Gastrocnemius medialis (tissue), 4 donors: ENCODE measurements at regions not wholly inside any gene's neighbourhood (a gene's known extent, or its start where the extent isn't known, plus 50 kb on each side); places are given as distances from the start of the nearest gene placed in this dataset.

ENCODE experiments used
- ATAC-seq, 2 donors: fragments of 150-250 bp; one replicate each; pipeline ENCODE4 v1.9.1; 2016
- DNase-seq, 2 donors: peaks; one replicate each; pipeline ENCODE4 v3.0.0-alpha.2; 2019
- H3K27ac ChIP-seq, 4 donors: fragments of 200-600 bp; sonication (generic); 1 replicate in 1 of 4; 2 replicates in 3 of 4; pipeline ENCODE4 v1.5.1; 2016 to 2018; ENCODE audit warnings: mild to moderate bottlenecking in 2 of 4, moderate library complexity in 1 of 4
- H3K27me3 ChIP-seq, 3 donors: fragments of 200-600 bp; sonication (generic) in 2 of 3; 1 replicate in 1 of 3; 2 replicates in 2 of 3; pipeline versions ENCODE4 v1.5.1 to v1.6.0; 2016 to 2019; ENCODE audit warnings: mild to moderate bottlenecking in 1 of 3, moderate library complexity in 1 of 3
- H3K36me3 ChIP-seq, 2 donors: fragments of 200-600 bp; sonication (generic) in 1 of 2; one replicate each; pipeline ENCODE4 v1.5.1; 2017 to 2018
- H3K4me1 ChIP-seq, 2 donors: fragments of 200-600 bp; sonication (generic) in 1 of 2; one replicate each; pipeline ENCODE4 v1.5.1; 2016 to 2017; ENCODE audit warnings: mild to moderate bottlenecking in 2 of 2
- H3K4me3 ChIP-seq, 4 donors: fragments of 200-600 bp; sonication (generic) in 3 of 4; 1 replicate in 1 of 4; 2 replicates in 3 of 4; pipeline ENCODE4 v1.5.1; 2016 to 2019; ENCODE audit warnings: mild to moderate bottlenecking in 2 of 4
- H3K9me3 ChIP-seq, 3 donors: fragments of 200-600 bp; sonication (generic) in 2 of 3; 1 replicate in 1 of 3; 2 replicates in 2 of 3; pipeline ENCODE4 v1.5.1; 2016 to 2019
- POLR2A ChIP-seq, 2 donors: fragments of 450-650 bp; IDR thresholded peaks; one replicate each; pipeline ENCODE4 v1.6.1; 2017; ENCODE audit warnings: antibody characterized with exemption in 2 of 2, mild to moderate bottlenecking in 2 of 2, moderate library complexity in 2 of 2
- in situ Hi-C, 4 donors: fragments of 200-750 bp; cut with MboI; loops; one replicate each; pipeline versions ENCODE4 v1.15.0 to v1.8.0; 2017; ENCODE audit warnings: low sequenced_read_pairs in 4 of 4
- intact Hi-C: fragments of 100-400 bp; cut with DNase I; formaldehyde crosslinking; loops from one replicate; pipeline ENCODE4 v1.15.1; 2023; ENCODE audit warnings: low total_unique reads
- TF ChIP-seq, protein P1 (sequence below), 5 experiments: fragments of 450-650 bp in 3 of 5; fragments of 200-600 bp in 2 of 5; sonication (generic) in 2 of 5; IDR thresholded peaks in 4 of 5; conservative IDR thresholded peaks in 1 of 5; 1 replicate in 4 of 5; 2 replicates in 1 of 5; pipeline ENCODE4 v1.5.1; 2016 to 2019; ENCODE audit warnings: antibody characterized with exemption in 5 of 5, mild to moderate bottlenecking in 3 of 5, moderate library complexity in 3 of 5

DNA sequence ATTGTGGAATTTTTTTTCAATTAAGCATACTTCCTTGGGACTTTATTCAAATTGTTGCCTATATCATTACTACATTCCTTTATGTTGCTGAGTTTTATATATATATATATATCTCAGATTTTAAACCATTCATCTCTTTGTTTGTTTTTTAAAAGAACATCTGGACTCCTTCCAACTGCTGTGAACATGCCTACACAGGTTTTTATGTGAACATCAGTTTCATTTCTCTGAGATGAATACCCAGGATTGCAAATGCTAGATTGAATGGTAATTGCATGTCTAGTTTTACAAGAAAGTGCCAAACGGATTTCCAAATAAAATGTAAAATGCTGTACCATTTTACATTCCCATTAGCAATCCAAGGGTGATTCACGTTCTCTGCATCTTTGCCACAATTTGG lies 1289.3 kb downstream of the HACE1 start:
- intact Hi-C loops (no loop called here), in situ Hi-C loops (no loop called here)
- ATAC-seq (no peak), DNase-seq (no peak)
- H3K27me3 ChIP-seq, result no peaks in the 10 kb centered on the region
- TF ChIP-seq POLR2A (IDR thresholded peaks at IDR 0.05), result no peak
- TF ChIP-seq, protein P1, sequence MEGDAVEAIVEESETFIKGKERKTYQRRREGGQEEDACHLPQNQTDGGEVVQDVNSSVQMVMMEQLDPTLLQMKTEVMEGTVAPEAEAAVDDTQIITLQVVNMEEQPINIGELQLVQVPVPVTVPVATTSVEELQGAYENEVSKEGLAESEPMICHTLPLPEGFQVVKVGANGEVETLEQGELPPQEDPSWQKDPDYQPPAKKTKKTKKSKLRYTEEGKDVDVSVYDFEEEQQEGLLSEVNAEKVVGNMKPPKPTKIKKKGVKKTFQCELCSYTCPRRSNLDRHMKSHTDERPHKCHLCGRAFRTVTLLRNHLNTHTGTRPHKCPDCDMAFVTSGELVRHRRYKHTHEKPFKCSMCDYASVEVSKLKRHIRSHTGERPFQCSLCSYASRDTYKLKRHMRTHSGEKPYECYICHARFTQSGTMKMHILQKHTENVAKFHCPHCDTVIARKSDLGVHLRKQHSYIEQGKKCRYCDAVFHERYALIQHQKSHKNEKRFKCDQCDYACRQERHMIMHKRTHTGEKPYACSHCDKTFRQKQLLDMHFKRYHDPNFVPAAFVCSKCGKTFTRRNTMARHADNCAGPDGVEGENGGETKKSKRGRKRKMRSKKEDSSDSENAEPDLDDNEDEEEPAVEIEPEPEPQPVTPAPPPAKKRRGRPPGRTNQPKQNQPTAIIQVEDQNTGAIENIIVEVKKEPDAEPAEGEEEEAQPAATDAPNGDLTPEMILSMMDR (IDR thresholded peaks at IDR 0.05 in 4 of 5, conservative IDR thresholded peaks at IDR 0.05 in 1 of 5), result no peak
- no peaks in the 10 kb centered on the region for H3K4me1 ChIP-seq
- H3K27ac ChIP-seq, result no peak overlapping the region
- H3K4me3 ChIP-seq, result no peak overlapping the region
- no peaks in the 10 kb centered on the region for H3K36me3 ChIP-seq
- H3K9me3 ChIP-seq, result no peaks in the 10 kb centered on the region

DNA sequence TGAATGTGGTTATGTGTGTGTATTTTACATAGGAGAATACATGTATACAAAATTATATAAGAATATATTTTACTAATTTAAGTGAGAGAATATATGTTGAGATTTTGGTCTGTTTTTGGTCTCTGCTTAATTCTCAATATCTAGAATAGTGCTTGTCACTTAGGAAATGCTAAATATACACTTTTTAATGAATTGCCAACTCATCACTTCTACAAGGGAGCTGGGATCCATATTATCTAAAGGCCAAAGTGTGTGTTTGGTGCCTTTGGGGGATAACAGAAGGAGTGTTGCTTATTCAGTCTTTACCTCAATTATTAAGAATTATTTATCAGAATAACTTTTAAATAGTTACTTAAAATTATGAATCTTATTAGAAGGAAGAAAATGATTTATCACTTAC lies 1304.8 kb downstream of the HACE1 start:
- intact Hi-C loops (no loop called here), in situ Hi-C loops (no loop called here)
- Histone ChIP-seq H3K9me3 (no peaks in the 10 kb centered on the region), H3K36me3 (no peaks in the 10 kb centered on the region), H3K27ac (no peak overlapping the region), H3K4me1 (no peaks in the 10 kb centered on the region), H3K27me3 (no peaks in the 10 kb centered on the region), H3K4me3 (no peak overlapping the region)
- TF ChIP-seq POLR2A (IDR thresholded peaks at IDR 0.05), result no peak
- TF ChIP-seq, protein P1 (IDR thresholded peaks at IDR 0.05 in 4 of 5, conservative IDR thresholded peaks at IDR 0.05 in 1 of 5), result no peak
- DNase-seq, result no peak
- ATAC-seq, result no peak

DNA sequence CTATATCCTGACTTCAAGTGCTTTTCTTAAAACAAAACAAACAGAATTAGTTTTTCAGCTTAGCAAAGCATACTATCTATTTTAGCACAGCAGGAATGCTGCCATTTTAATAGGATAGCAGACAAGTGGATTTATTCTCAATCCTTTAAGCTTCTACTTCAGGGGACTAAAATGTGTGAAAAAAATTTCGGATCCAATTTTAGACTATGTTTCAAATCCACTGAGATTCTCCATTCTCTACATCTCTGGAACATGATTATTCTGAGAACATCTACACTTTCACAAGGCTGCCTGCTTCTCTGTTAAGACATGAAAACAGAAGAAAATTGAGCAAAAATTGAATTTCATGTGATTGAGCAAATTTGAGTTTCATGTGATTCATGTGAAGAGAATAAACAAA lies 1321.3 kb downstream of the HACE1 start:
- Histone ChIP-seq H3K27ac (no peak overlapping the region), H3K27me3 (no peaks in the 10 kb centered on the region), H3K36me3 (no peaks in the 10 kb centered on the region), H3K9me3 (no peaks in the 10 kb centered on the region), H3K4me3 (no peak overlapping the region), H3K4me1 (no peaks in the 10 kb centered on the region)
- no peak for TF ChIP-seq POLR2A (IDR thresholded peaks at IDR 0.05)
- TF ChIP-seq, protein P1 (IDR thresholded peaks at IDR 0.05 in 4 of 5, conservative IDR thresholded peaks at IDR 0.05 in 1 of 5), result no peak
- intact Hi-C loops, result no loop called here
- in situ Hi-C loops, result no loop called here
- ATAC-seq (no peak), DNase-seq (no peak)

DNA sequence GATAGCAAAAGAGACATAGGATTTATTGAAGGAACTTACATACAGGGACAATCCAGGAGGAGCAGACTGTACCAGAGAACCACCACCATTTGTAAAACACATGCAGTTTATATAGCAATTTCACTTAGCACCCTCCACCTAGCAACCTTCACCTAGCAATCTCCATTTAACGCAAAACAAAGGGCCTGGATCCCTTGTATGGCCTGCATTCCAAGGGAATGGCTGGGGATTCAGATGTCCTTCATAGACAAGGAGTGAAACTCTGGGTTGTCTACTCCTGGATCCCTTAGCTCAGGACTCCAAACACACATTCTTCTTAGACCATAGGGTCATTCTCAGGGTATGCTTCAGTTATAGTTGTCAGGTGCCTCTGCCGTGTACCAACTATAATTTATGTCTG lies 1324.9 kb downstream of the HACE1 start:
- Histone ChIP-seq H3K4me1 (no peaks in the 10 kb centered on the region), H3K4me3 (no peak overlapping the region), H3K36me3 (no peaks in the 10 kb centered on the region), H3K27ac (no peak overlapping the region), H3K27me3 (no peaks in the 10 kb centered on the region), H3K9me3 (no peaks in the 10 kb centered on the region)
- no peak for DNase-seq
- in situ Hi-C loops (no loop called here), intact Hi-C loops (no loop called here)
- ATAC-seq, result no peak
- no peak for TF ChIP-seq POLR2A (IDR thresholded peaks at IDR 0.05)
- TF ChIP-seq, protein P1 (IDR thresholded peaks at IDR 0.05 in 4 of 5, conservative IDR thresholded peaks at IDR 0.05 in 1 of 5), result no peak

DNA sequence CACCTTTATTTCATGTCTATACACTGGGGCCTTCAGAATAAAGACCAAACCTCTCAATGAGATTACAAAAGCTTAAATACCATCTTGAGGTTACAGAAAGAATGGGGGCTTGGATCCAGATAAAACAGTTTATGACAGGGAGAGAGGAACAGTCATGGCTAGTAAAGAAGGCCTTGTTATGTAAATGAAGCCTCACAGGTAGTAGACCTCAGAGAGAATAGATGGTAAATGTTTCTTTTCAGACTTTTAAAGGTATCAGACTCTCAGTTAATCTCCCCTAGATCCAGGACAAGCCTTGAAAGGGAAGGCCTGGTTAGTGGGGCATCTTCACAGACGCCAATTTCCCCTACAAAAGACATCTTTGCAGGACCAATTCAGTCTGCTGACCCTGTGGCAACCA lies 1325.6 kb downstream of the HACE1 start:
- Histone ChIP-seq H3K36me3 (no peaks in the 10 kb centered on the region), H3K27ac (no peak overlapping the region), H3K9me3 (no peaks in the 10 kb centered on the region), H3K4me3 (no peak overlapping the region), H3K4me1 (no peaks in the 10 kb centered on the region), H3K27me3 (no peaks in the 10 kb centered on the region)
- DNase-seq (no peak), ATAC-seq (no peak)
- in situ Hi-C loops (no loop called here), intact Hi-C loops (no loop called here)
- TF ChIP-seq POLR2A (IDR thresholded peaks at IDR 0.05), result no peak
- TF ChIP-seq, protein P1 (IDR thresholded peaks at IDR 0.05 in 4 of 5, conservative IDR thresholded peaks at IDR 0.05 in 1 of 5), result no peak
